GM21515 (cell line): ENCODE measurements at regions not wholly inside any gene's neighbourhood (a gene's known extent, or its start where the extent isn't known, plus 50 kb on each side); places are given as distances from the start of the nearest gene placed in this dataset.
"Not testable (repeated sequence)": the region's sequence is repeated elsewhere in the genome, so short reads cannot be mapped to it uniquely, and the experiment has no call there.

Source experiments
- ATAC-seq: cut with Tn5 transposase; IDR thresholded peaks from one replicate; pipeline ENCODE4 v1.9.1; 2021; ENCODE audit not compliant: unreplicated experiment

GRCh38 chr21:16115461-16115860 is 385.7 kb downstream of the USP25 start:
- no peak for ATAC-seq

GRCh38 chr21:16116069-16116468 is 386.3 kb downstream of the USP25 start:
- no peak for ATAC-seq

- no peak for ATAC-seq
These were observed 387.0 kb downstream of the USP25 start for GRCh38 chr21:16116798-16117197.

- no peak for ATAC-seq
These were observed 387.5 kb downstream of the USP25 start for GRCh38 chr21:16117331-16117730.

- no peak for ATAC-seq
These were observed 388.2 kb downstream of the USP25 start for GRCh38 chr21:16117851-16118590.

GRCh38 chr21:16124378-16125138 is 394.8 kb downstream of the USP25 start:
- ATAC-seq, result no peak

GRCh38 chr21:16125274-16125673 is 395.5 kb downstream of the USP25 start:
- ATAC-seq, result no peak

GRCh38 chr21:16132453-16132852 is 402.7 kb downstream of the USP25 start:
- ATAC-seq, result not testable (repeated sequence)

GRCh38 chr21:16133248-16133647 is 403.5 kb downstream of the USP25 start:
- ATAC-seq, result no peak

GRCh38 chr21:16134134-16134533 is 404.4 kb downstream of the USP25 start:
- no peak for ATAC-seq

- no peak for ATAC-seq
These were observed 407.3 kb downstream of the USP25 start for GRCh38 chr21:16137106-16137505.

GRCh38 chr21:16145052-16145451 is 415.3 kb downstream of the USP25 start:
- no peak for ATAC-seq

GRCh38 chr21:16145479-16145878 is 415.7 kb downstream of the USP25 start:
- no peak for ATAC-seq

- no peak for ATAC-seq
These were observed 424.5 kb downstream of the USP25 start for GRCh38 chr21:16154321-16154720.

GRCh38 chr21:16154951-16155635 is 425.3 kb downstream of the USP25 start:
- no peak for ATAC-seq

- no peak for ATAC-seq
These were observed 427.2 kb downstream of the USP25 start for GRCh38 chr21:16156841-16157489.

GRCh38 chr21:16159213-16159970 is 429.6 kb downstream of the USP25 start:
- ATAC-seq, result no peak

GRCh38 chr21:16159971-16160350 is 430.2 kb downstream of the USP25 start:
- no peak for ATAC-seq

- no peak for ATAC-seq
These were observed 433.2 kb downstream of the USP25 start for GRCh38 chr21:16162953-16163352.

- ATAC-seq, result no peak
These were observed 439.3 kb downstream of the USP25 start for GRCh38 chr21:16169102-16169511.

GRCh38 chr21:16169779-16170178 is 440.0 kb downstream of the USP25 start:
- no peak for ATAC-seq
